GM23338 (cell line): ENCODE measurements at regions not wholly inside any gene's neighbourhood (a gene's known extent, or its start where the extent isn't known, plus 50 kb on each side); places are given as distances from the start of the nearest gene placed in this dataset.

ENCODE experiments used
- ATAC-seq: fragments of 200-7000 bp; cut with Tn5 transposase; 3 replicates; pipeline ENCODE4 v1.9.1; 2020
- DNase-seq: peaks from one replicate; pipeline ENCODE4 v3.0.0-alpha.2; 2015; ENCODE audit warnings: low spot score
- H2AFZ ChIP-seq: fragments of 200-600 bp; sonication (generic); 2 replicates; pipeline ENCODE4 v1.8.0; 2016; ENCODE audit warnings: antibody characterized with exemption, mild to moderate bottlenecking, moderate library complexity
- H3F3A ChIP-seq: fragments of 200-600 bp; sonication (generic); replicated peaks from 2 replicates; pipeline ENCODE4 v1.8.0; 2017; ENCODE audit warnings: antibody characterized with exemption, mixed run types, low read depth
- H3K27ac ChIP-seq: fragments of 200-600 bp; sonication (generic); 2 replicates; pipeline ENCODE4 v1.6.1; 2016; ENCODE audit warnings: low read depth
- H3K27me3 ChIP-seq: fragments of 200-600 bp; sonication (generic); 2 replicates; pipeline ENCODE4 v1.8.0; 2016; ENCODE audit warnings: mild to moderate bottlenecking, mixed run types, moderate library complexity; ENCODE audit not compliant: insufficient read depth
- H3K36me3 ChIP-seq: fragments of 200-600 bp; sonication (generic); 2 replicates; pipeline ENCODE4 v1.8.0; 2016; ENCODE audit warnings: mild to moderate bottlenecking; ENCODE audit not compliant: insufficient read depth
- H3K4me1 ChIP-seq: fragments of 200-600 bp; sonication (generic); 2 replicates; pipeline ENCODE4 v1.8.0; 2016; ENCODE audit warnings: mild to moderate bottlenecking, moderate library complexity; ENCODE audit not compliant: insufficient read depth
- H3K4me2 ChIP-seq: fragments of 200-600 bp; sonication (generic); 2 replicates; pipeline ENCODE4 v1.7.1; 2017; ENCODE audit warnings: mixed run types
- H3K4me3 ChIP-seq: fragments of 200-600 bp; sonication (generic); 2 replicates; pipeline ENCODE4 v1.6.1; 2016; ENCODE audit warnings: mixed run types
- H3K79me2 ChIP-seq: fragments of 200-600 bp; sonication (generic); replicated peaks from 2 replicates; pipeline ENCODE4 v1.8.0; 2017; ENCODE audit warnings: mild to moderate bottlenecking; ENCODE audit not compliant: insufficient read depth
- H3K9me2 ChIP-seq: fragments of 200-600 bp; sonication (generic); 2 replicates; pipeline ENCODE4 v1.8.0; 2017; ENCODE audit not compliant: insufficient read depth
- H4K20me1 ChIP-seq: fragments of 200-600 bp; sonication (generic); replicated peaks from 2 replicates; pipeline ENCODE4 v1.8.0; 2017; ENCODE audit warnings: mild to moderate bottlenecking; ENCODE audit not compliant: insufficient read depth
- H3K27ac Mint-ChIP-seq: 2 replicates; pipeline ENCODE4 v1.8.0; 2020; ENCODE audit warnings: inconsistent platforms, mild to moderate bottlenecking, moderate library complexity, mixed read lengths
- H3K27me3 Mint-ChIP-seq: 3 replicates; pipeline ENCODE4 v1.8.0; 2022; ENCODE audit warnings: low read depth, mild to moderate bottlenecking, moderate library complexity, mixed read lengths, inconsistent platforms; ENCODE audit not compliant: insufficient read depth, poor library complexity
- H3K36me3 Mint-ChIP-seq: 3 replicates; pipeline ENCODE4 v1.8.0; 2021; ENCODE audit warnings: low read depth, mild to moderate bottlenecking, inconsistent platforms, moderate library complexity, mixed read lengths
- H3K4me1 Mint-ChIP-seq: 3 replicates; pipeline ENCODE4 v1.8.0; 2020; ENCODE audit warnings: mild to moderate bottlenecking, inconsistent platforms, mixed read lengths
- H3K4me3 Mint-ChIP-seq: 3 replicates; pipeline ENCODE4 v1.8.0; 2021; ENCODE audit warnings: moderate library complexity, mild to moderate bottlenecking, inconsistent platforms, mixed read lengths
- H3K9me3 Mint-ChIP-seq: 3 replicates; pipeline ENCODE4 v1.8.0; 2020; ENCODE audit warnings: moderate library complexity, mild to moderate bottlenecking, inconsistent platforms, mixed read lengths
- CREB1 ChIP-seq: fragments of 250-450 bp; sonication (Bioruptor Pico); IDR thresholded peaks from 2 replicates; pipeline ENCODE4 v1.5.0; 2020; ENCODE audit warnings: low read depth, mild to moderate bottlenecking, moderate library complexity
- CTCF ChIP-seq, 2 experiments: fragments of 200-600 bp in 1 of 2; sonication (generic) in 1 of 2; conservative IDR thresholded peaks; 2 replicates each; pipeline versions ENCODE4 v1.5.1 to v1.6.1; 2016 to 2017; ENCODE audit warnings: antibody characterized with exemption in 2 of 2, low read depth in 2 of 2, mild to moderate bottlenecking in 2 of 2, moderate library complexity in 1 of 2
- ZNF114 ChIP-seq: fragments of 250-450 bp; sonication (Bioruptor Pico); IDR thresholded peaks from 2 replicates; pipeline ENCODE4 v1.5.0; 2020; ENCODE audit warnings: mild to moderate bottlenecking, moderate library complexity
- ZNF462 ChIP-seq: fragments of 250-450 bp; sonication (Bioruptor Pico); IDR thresholded peaks from 2 replicates; pipeline ENCODE4 v1.5.0; 2020; ENCODE audit warnings: mild to moderate bottlenecking, moderate library complexity

DNA sequence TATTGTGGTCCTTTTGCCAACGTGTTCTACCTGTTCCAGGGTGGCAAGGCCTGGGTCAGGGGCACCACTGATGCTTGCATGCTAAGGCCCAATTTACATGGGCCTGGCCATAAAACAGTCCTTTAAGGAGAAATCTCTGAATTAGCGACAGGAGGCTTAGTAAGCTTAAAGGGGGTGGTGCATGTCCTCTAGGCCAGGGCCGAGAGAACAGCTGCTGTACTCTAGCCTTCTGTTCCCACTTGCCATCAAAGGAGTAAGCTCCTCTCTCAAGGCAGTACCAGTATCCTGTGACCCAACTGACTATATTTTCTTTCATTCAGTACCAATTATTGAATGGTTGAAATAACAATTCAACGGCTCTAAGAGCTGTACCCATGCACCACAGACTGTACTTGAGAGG is 67.7 kb upstream of the ZDHHC17 start:
- Histone ChIP-seq H3K27me3 (no peaks in the 10 kb centered on the region), H3K4me2 (no peak overlapping the region), H4K20me1 (no peaks in the 10 kb centered on the region), H3K79me2 (no peaks in the 10 kb centered on the region), H2AFZ (no peak overlapping the region), H3F3A (no peaks in the 10 kb centered on the region), H3K9me2 (no peaks in the 10 kb centered on the region), H3K4me3 (no peak overlapping the region), H3K27ac (no peak overlapping the region), H3K4me1 (peaks cover 18% of the 10 kb centered on the region), H3K36me3 (no peaks in the 10 kb centered on the region)
- ATAC-seq, result no peak
- Mint-ChIP-seq H3K4me1 (peaks cover 35% of the 10 kb centered on the region), H3K9me3 (no peaks in the 10 kb centered on the region), H3K27me3 (peaks cover 6% of the 10 kb centered on the region), H3K4me3 (no peak overlapping the region), H3K36me3 (no peaks in the 10 kb centered on the region), H3K27ac (no peak overlapping the region)
- DNase-seq, result no peak
- no peak for TF ChIP-seq ZNF462 (CRISPR knock-in tag)
- TF ChIP-seq CREB1 (CRISPR knock-in tag), result no peak
- no peak for TF ChIP-seq CTCF (conservative IDR thresholded peaks at IDR 0.05; ENCODE audit: low read depth in 2 of 2)

DNA sequence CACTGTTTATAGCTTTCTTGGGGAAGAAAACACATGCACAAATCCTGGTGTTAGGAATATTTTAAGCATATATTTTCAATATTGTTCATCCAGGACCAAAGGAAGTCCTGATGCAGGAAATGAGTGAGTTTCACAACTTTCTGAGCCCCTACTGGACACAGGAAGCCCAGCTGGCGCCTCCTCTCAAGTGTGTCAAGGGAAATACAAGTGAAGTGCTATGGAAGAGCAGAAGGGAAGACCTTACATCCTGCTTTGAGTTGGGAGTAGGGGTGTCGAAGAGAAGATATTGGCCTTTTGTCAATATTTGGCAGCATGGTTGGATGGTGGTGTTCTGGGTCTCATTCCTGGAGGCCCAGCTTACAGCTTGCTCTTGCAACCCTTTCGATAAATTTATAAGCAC is 66.1 kb upstream of the ZDHHC17 start:
- H3K9me2 ChIP-seq, result no peaks in the 10 kb centered on the region
- Mint-ChIP-seq H3K36me3 (no peaks in the 10 kb centered on the region), H3K27me3 (peaks cover 8% of the 10 kb centered on the region), H3K4me3 (no peak overlapping the region), H3K9me3 (no peaks in the 10 kb centered on the region), H3K4me1 (peaks cover 35% of the 10 kb centered on the region), H3K27ac (no peak overlapping the region)
- TF ChIP-seq CTCF (conservative IDR thresholded peaks at IDR 0.05; ENCODE audit: low read depth in 2 of 2) (0 out of 4 replicates have a peak, but pooled peaks of 1 of the 2 experiments have one; percentile 12), ZNF114 (CRISPR knock-in tag) (no peak)
- no peaks in the 10 kb centered on the region for H3F3A ChIP-seq
- H3K4me1 ChIP-seq, result peaks cover 11% of the 10 kb centered on the region
- no peak overlapping the region for H3K4me3 ChIP-seq
- H3K36me3 ChIP-seq, result no peaks in the 10 kb centered on the region
- 0 out of 2 replicates have a peak overlapping the region, but pooled peaks have one; percentile 15 for H3K4me2 ChIP-seq
- peak; percentile 21; the same call in 2 of the 3 replicates for ATAC-seq
- peak overlapping the region; percentile 15; the same call in 1 of the 2 replicates for H2AFZ ChIP-seq
- no peaks in the 10 kb centered on the region for H3K79me2 ChIP-seq
- no peaks in the 10 kb centered on the region for H4K20me1 ChIP-seq
- no peak overlapping the region for H3K27ac ChIP-seq
- no peak for DNase-seq
- H3K27me3 ChIP-seq, result no peaks in the 10 kb centered on the region
